KMS-11 (cell line): ENCODE measurements at regions not wholly inside any gene's neighbourhood (a gene's known extent, or its start where the extent isn't known, plus 50 kb on each side); places are given as distances from the start of the nearest gene placed in this dataset.
"Not testable (repeated sequence)": the region's sequence is repeated elsewhere in the genome, so short reads cannot be mapped to it uniquely, and the experiment has no call there.

Source experiments
- H2AFZ ChIP-seq: fragments of 200-600 bp; sonication (generic); 2 replicates; pipeline ENCODE4 v1.6.1; 2016; ENCODE audit warnings: antibody characterized with exemption, mixed run types, low read depth
- H3K27ac ChIP-seq: fragments of 200-600 bp; sonication (generic); 2 replicates; pipeline ENCODE4 v1.6.1; 2016; ENCODE audit warnings: mild to moderate bottlenecking, mixed run types
- H3K27me3 ChIP-seq: fragments of 200-600 bp; sonication (generic); 2 replicates; pipeline ENCODE4 v1.6.1; 2017; ENCODE audit warnings: mild to moderate bottlenecking, low read depth, mixed run types, moderate library complexity; ENCODE audit not compliant: insufficient read depth
- H3K36me3 ChIP-seq: fragments of 200-600 bp; sonication (generic); 2 replicates; pipeline ENCODE4 v1.6.1; 2017; ENCODE audit warnings: mild to moderate bottlenecking, mixed run types; ENCODE audit not compliant: insufficient read depth
- H3K4me1 ChIP-seq: fragments of 200-600 bp; sonication (generic); 2 replicates; pipeline ENCODE4 v1.6.1; 2016; ENCODE audit warnings: mild to moderate bottlenecking, low read depth, mixed run types; ENCODE audit not compliant: poor library complexity, severe bottlenecking
- H3K4me2 ChIP-seq: fragments of 200-600 bp; sonication (generic); 2 replicates; pipeline ENCODE4 v1.7.0; 2016; ENCODE audit warnings: mild to moderate bottlenecking, mixed run types
- H3K4me3 ChIP-seq: fragments of 200-600 bp; sonication (generic); IDR thresholded peaks from 2 replicates; pipeline ENCODE4 v1.6.1; 2017; ENCODE audit warnings: low read depth, low read length, mixed read lengths; ENCODE audit not compliant: insufficient read depth
- H3K79me2 ChIP-seq: fragments of 200-600 bp; sonication (generic); 2 replicates; pipeline ENCODE4 v1.6.1; 2016; ENCODE audit warnings: low read depth, mixed run types; ENCODE audit not compliant: insufficient read depth
- H3K9ac ChIP-seq: fragments of 200-600 bp; sonication (generic); 2 replicates; pipeline ENCODE4 v1.6.1; 2016; ENCODE audit warnings: mild to moderate bottlenecking, mixed run types
- H4K20me1 ChIP-seq: fragments of 200-600 bp; sonication (generic); 2 replicates; pipeline ENCODE4 v1.6.1; 2016; ENCODE audit warnings: mild to moderate bottlenecking, mixed run types; ENCODE audit not compliant: insufficient read depth
- TF ChIP-seq, protein P1 (sequence below): fragments of 200-600 bp; sonication (generic); conservative IDR thresholded peaks from 2 replicates; pipeline ENCODE4 v1.6.1; 2017; ENCODE audit warnings: low read depth, mild to moderate bottlenecking, antibody characterized with exemption, low read length, moderate library complexity, mixed read lengths

DNA sequence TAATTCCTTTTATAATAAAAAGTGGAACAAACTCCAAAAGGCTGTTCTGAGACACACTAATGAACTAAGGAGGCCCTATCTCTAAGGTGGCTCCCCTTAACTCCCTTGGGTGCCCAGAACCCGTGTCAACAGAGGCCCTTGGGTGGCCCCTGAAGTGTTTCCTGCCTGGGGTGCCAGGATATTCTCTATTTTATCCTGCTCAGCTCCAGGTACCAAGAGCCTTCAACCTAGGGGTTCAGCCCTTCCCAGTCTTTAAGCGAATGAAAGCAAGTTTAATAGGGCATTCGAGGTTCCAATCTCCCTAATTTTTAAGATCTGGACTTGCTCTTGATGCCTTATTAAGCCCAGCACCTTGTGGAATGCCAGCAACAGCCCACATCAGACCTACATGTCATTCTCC, 64.4 kb upstream of the MYO3A start:
- Histone ChIP-seq H2AFZ (no peak overlapping the region), H3K9ac (no peak overlapping the region), H3K4me1 (no peaks in the 10 kb centered on the region), H3K36me3 (no peaks in the 10 kb centered on the region), H4K20me1 (no peaks in the 10 kb centered on the region), H3K27me3 (no peaks in the 10 kb centered on the region), H3K27ac (no peak overlapping the region), H3K4me3 (no peak overlapping the region), H3K4me2 (no peak overlapping the region), H3K79me2 (no peaks in the 10 kb centered on the region)
- TF ChIP-seq, protein P1, sequence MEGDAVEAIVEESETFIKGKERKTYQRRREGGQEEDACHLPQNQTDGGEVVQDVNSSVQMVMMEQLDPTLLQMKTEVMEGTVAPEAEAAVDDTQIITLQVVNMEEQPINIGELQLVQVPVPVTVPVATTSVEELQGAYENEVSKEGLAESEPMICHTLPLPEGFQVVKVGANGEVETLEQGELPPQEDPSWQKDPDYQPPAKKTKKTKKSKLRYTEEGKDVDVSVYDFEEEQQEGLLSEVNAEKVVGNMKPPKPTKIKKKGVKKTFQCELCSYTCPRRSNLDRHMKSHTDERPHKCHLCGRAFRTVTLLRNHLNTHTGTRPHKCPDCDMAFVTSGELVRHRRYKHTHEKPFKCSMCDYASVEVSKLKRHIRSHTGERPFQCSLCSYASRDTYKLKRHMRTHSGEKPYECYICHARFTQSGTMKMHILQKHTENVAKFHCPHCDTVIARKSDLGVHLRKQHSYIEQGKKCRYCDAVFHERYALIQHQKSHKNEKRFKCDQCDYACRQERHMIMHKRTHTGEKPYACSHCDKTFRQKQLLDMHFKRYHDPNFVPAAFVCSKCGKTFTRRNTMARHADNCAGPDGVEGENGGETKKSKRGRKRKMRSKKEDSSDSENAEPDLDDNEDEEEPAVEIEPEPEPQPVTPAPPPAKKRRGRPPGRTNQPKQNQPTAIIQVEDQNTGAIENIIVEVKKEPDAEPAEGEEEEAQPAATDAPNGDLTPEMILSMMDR = no peak

DNA sequence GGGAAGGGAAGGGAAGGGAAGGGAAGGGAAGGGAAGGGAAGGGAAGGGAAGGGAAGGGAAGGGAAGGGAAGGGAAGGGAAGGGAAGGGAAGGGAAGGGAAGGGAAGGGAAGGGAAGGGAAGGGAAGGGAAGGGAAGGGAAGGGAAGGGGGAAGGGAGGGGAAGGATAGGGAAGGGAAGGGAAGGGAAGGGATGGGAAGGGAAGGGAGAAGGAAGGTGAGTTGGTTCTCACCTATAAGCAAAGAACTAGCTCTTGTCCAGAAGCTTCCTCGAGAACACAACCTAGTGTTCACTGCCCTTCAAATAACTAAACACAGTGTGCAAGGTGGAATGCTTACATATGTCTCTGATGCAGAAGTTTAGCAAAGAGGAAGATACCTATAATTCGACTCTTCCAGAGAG, 59.6 kb upstream of the MYO3A start:
- peaks cover 12% of the 10 kb centered on the region for H3K4me1 ChIP-seq
- not testable (repeated sequence) for H3K27me3 ChIP-seq, H2AFZ ChIP-seq

DNA sequence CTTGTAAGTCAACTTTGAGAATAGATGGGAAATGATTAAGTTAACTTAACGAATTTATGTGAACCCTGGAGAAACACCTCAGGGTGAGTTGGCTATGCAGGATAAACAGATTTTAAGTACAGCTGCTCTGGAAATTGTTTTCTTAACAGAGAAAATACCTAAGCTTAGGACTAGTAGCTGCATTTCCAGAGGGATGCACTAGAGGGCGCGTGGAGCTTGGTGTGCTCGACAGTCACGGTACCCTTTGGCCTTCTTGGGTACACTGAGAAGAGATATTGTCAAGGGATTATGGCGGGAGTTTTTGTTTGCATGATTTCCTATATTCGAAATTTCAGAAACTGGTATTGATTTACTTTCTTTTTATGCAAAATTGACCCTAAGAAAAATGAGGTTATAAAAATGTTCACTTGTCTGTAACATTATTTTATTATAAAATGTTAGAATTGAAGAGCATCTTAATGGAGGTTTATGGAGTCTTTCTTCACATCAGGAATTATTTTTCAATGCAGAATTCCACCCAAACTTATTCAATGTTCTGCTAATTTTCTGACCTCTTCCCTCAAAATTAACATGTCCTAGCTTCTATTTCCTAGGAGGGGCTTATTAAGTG, 58.4 kb upstream of the MYO3A start:
- H3K36me3 ChIP-seq = no peaks in the 10 kb centered on the region
- H3K4me3 ChIP-seq = no peak overlapping the region
- H3K4me1 ChIP-seq = peaks cover 12% of the 10 kb centered on the region
- no peak overlapping the region for H2AFZ ChIP-seq
- no peak overlapping the region for H3K4me2 ChIP-seq
- no peaks in the 10 kb centered on the region for H3K27me3 ChIP-seq
- no peaks in the 10 kb centered on the region for H3K79me2 ChIP-seq
- no peak overlapping the region for H3K9ac ChIP-seq
- H3K27ac ChIP-seq = no peak overlapping the region
- H4K20me1 ChIP-seq = no peaks in the 10 kb centered on the region
- TF ChIP-seq, protein P1 = peak; percentile 99

More for the DNA sequence above, 59.6 kb upstream of the MYO3A start:
- H3K4me2 ChIP-seq, H3K27ac ChIP-seq, H3K4me3 ChIP-seq, H3K9ac ChIP-seq, H3K79me2 ChIP-seq, H4K20me1 ChIP-seq, H3K36me3 ChIP-seq: not testable (repeated sequence)

DNA sequence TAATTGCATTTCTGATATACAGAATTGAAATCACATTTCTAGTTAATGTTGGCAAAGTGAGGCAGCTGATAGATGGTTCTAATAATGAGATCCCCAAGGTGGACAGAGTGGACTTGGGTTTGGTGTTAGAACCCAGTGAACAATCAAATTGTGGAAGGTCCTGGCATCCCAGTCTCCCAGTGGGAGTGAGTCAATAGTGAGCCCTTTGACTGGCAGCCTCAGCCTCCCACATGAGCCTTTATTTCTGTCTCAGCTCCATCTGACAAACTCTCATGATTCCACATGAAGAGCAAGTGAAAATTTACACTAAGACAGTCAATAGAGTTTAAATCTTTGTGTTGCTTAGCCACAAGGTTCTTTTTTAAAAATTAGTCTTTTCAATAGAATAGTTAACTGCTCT, 56.7 kb upstream of the MYO3A start:
- no peaks in the 10 kb centered on the region for H4K20me1 ChIP-seq
- no peaks in the 10 kb centered on the region for H3K36me3 ChIP-seq
- H3K4me3 ChIP-seq = no peak overlapping the region
- H3K4me1 ChIP-seq = peaks cover 12% of the 10 kb centered on the region
- no peak overlapping the region for H2AFZ ChIP-seq
- H3K79me2 ChIP-seq = no peaks in the 10 kb centered on the region
- H3K27me3 ChIP-seq = no peaks in the 10 kb centered on the region
- H3K27ac ChIP-seq = no peak overlapping the region
- TF ChIP-seq, protein P1 = no peak
- H3K4me2 ChIP-seq = no peak overlapping the region
- H3K9ac ChIP-seq = no peak overlapping the region
